ENCODE measurements at regions not wholly inside any gene's neighbourhood (a gene's known extent, or its start where the extent isn't known, plus 50 kb on each side); places are given as distances from the start of the nearest gene placed in this dataset.

DNA sequence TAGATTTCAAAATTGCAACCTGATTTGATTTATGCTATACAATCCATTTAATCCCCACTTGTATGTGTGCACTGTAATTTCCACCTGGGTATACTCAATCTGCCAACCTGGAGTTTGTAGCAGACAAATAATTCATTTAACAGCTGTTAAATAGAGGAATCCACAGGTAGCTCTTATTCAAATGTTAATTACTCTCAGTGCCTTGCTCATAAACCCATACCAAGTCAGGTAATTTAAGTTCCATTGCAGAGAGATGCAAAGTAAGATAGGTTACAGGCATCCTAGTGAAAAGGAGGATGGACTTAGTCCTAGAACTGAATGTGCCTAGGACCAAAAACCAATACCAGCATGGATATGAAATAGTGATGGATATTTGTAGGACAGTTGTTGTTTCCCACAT is 674.2 kb downstream of the TBL1XR1 start:
- DNase-seq: no peak
- ATAC-seq: no peak
- intact Hi-C loops (cut with micrococcal nuclease): no loop called here

DNA sequence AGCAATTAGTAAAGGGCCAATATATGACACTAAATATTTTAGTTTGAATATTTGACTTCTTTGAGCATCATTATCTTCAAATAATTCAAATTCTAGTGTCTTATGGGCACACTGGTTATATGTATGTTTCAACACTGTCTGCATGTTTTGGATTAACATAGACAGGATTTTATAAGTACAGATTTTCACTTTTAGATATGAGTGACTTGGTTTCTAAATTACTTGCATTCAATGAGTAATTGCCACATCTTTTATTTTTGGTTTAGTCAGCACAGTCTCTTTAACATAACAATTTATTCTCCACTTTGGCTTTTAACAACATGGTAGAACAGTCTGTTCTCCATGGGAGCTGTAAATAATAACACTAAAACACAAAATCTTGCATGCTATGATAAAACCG is 674.8 kb downstream of the TBL1XR1 start:
- no peak for DNase-seq
- intact Hi-C loops (cut with micrococcal nuclease): no loop called here
- ATAC-seq: no peak

- DNase-seq (no peak), ATAC-seq (no peak)
- intact Hi-C loops (cut with micrococcal nuclease): no loop called here
Measured at GRCh38 chr3:176521531-176522175, 675.6 kb downstream of the TBL1XR1 start.

GRCh38 chr3:176514297-176514696 is 683.0 kb downstream of the TBL1XR1 start:
- ATAC-seq (peak; percentile 42), DNase-seq (no peak)
- intact Hi-C loops (cut with micrococcal nuclease): no loop called here

- DNase-seq (no peak), ATAC-seq (no peak)
- intact Hi-C loops (cut with micrococcal nuclease): no loop called here
Measured at GRCh38 chr3:176513604-176514003, 683.7 kb downstream of the TBL1XR1 start.

DNA sequence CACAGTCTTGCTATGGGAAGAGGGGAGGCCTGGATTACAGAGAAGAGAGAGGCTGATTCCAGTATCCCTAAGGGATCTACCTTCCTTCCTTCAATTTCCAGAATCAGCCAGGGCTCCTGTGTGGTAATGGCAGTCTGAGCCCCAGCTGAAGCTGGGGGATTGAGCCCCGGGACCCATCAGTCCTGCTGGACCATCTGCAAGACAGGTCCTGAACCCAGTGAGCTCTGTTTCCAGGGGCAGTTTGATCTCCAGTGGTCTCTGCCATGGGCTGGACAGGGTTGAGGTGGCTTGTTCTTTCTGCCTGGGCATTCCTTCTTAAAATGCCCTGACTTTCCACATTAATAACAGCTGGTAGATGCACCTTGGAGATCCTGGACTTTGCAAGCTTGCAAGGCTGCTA is 685.2 kb downstream of the TBL1XR1 start:
- no peak for ATAC-seq
- no peak for DNase-seq
- intact Hi-C loops (cut with micrococcal nuclease): no loop called here

GRCh38 chr3:176510097-176510496 is 687.2 kb downstream of the TBL1XR1 start:
- intact Hi-C loops (cut with micrococcal nuclease): no loop called here
- DNase-seq: no peak
- ATAC-seq: no peak

GRCh38 chr3:176505878-176506621 is 691.2 kb downstream of the TBL1XR1 start:
- no peak for DNase-seq
- intact Hi-C loops (cut with micrococcal nuclease): no loop called here
- no peak for ATAC-seq

- no peak for ATAC-seq
- no peak for DNase-seq
- intact Hi-C loops (cut with micrococcal nuclease): no loop called here
Measured at GRCh38 chr3:176491084-176491483, 706.2 kb downstream of the TBL1XR1 start.

DNA sequence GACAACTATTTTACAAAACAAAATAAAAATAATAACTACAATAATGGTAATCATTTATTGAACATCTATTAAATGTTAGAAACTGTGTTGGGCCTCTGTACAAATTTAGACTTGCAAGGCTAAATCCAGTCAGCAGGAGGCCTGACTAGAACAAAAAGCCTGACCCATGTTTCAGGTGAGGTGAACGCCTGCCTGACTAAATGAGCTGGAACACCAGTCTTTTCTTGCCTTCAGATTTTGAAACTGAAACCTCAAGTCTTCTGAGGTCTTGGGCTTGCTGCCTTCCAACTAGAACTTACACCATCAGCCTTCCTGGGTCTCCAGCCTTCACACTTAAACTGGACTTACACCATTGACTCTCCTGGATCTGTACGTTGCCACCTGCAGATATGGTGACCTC is 706.9 kb downstream of the TBL1XR1 start:
- DNase-seq (no peak), ATAC-seq (no peak)
- intact Hi-C loops (cut with micrococcal nuclease): no loop called here

DNA sequence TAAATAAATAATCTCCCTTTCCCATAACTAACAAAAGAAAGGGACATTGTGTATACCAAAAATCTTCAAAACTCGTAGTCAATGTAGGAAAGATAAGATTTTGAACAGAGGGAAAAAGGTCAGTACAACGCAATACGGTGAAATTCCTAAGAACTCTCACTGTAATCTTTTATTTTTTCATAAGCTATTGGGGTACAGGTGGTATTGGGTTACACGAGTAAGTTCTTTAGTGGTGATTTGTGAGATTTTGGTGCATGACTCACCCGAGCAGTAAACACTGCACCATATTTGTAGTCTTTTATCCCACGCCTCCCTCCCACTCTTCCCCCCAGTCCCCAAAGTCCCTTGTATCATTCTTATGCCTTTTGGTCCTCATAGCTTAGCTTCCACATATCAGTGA is 718.0 kb downstream of the TBL1XR1 start:
- DNase-seq (no peak), ATAC-seq (no peak)
- intact Hi-C loops (cut with micrococcal nuclease): no loop called here

- DNase-seq (no peak), ATAC-seq (no peak)
- intact Hi-C loops (cut with micrococcal nuclease): no loop called here
Measured at GRCh38 chr3:176469694-176470205, 727.5 kb downstream of the TBL1XR1 start.

DNA sequence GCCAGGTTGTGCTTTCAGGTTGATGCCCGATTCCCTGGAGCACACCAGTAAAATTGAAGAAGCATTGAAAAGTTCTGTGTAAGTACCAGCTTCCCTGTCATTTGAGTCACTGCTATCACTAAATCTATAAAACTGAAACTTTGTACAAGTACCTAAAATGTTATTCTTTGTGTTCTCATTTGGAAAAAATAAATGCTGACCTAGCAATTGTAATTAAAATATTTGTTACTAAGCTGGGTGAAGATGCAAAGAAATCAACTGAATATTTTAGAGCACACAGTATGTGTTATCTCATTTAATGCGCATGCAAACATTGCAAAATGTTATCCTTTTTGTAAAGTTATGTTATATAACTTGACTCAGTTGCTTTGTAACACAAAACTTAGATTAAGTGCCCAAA is 733.7 kb downstream of the TBL1XR1 start:
- no peak for ATAC-seq
- intact Hi-C loops (cut with micrococcal nuclease): no loop called here
- DNase-seq: no peak

GRCh38 chr3:176447369-176447768 is 749.9 kb downstream of the TBL1XR1 start:
- ATAC-seq (no peak), DNase-seq (no peak)
- intact Hi-C loops (cut with micrococcal nuclease): no loop called here

DNA sequence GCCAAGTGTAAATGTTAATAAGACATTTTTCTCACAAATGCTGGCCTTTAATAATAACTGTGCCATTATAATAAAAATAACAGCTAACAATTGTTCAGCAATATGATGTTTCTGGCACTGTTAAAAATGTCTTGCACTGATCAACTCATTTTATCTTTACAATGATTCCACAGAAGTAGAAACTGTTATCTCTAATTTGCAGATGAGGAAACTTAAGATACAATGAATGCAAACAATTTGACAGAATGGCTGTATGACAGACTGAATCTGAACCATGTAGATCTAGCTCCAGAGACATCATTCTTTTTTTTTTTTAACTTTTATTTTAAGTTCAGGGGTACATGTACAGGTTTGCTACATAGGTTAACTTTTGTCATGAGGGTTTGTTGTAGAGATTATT is 755.0 kb downstream of the TBL1XR1 start:
- intact Hi-C loops (cut with micrococcal nuclease): no loop called here
- ATAC-seq (no peak), DNase-seq (no peak)

GRCh38 chr3:176439729-176440128 is 757.6 kb downstream of the TBL1XR1 start:
- ATAC-seq (no peak), DNase-seq (no peak)
- intact Hi-C loops (cut with micrococcal nuclease): no loop called here

- intact Hi-C loops (cut with micrococcal nuclease): no loop called here
- DNase-seq: no peak
Measured at GRCh38 chr3:176431991-176432390, 765.3 kb downstream of the TBL1XR1 start.

GRCh38 chr3:176431038-176431418 is 766.3 kb downstream of the TBL1XR1 start:
- no peak for ATAC-seq
- intact Hi-C loops (cut with micrococcal nuclease): no loop called here
- DNase-seq: no peak

More at GRCh38 chr3:176431991-176432390, 765.3 kb downstream of the TBL1XR1 start:
- no peak for ATAC-seq

DNA sequence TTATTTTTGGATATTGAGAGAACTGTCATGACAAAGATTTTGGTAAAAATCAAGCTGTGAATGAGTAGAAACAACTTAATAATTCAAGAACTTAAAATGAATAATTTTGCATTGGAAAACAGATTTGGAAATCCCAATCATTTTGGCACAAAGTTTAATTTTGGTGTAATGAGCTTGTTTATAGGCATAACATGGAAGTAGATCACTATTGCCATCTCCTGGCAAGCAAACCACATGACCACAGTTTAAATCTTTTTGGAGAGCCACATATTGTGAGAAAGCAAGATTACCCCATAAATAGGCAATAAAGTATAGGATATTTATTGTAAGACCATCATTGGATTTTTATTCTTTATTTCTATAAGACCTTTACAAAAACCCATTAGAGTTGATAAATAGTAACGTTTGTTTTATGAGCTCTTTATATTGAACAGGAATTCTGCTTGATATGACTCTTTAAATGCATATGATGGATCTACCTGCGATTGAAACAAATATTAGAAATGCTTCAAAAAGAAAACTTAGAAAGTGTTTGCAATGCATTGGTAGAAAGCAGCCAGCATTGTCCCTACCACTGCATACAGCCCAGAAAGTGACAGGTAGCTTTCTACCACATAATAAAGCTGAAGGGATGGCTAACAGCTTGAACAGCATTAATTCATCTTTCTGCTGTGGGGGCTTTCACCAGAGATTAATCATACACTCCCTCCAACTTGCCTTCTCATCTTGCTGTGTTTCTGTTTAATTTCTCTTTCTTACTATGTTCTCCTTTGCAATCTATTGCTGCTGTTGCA is 766.8 kb downstream of the TBL1XR1 start:
- ATAC-seq (no peak), DNase-seq (no peak)
- intact Hi-C loops (cut with micrococcal nuclease): no loop called here

DNA sequence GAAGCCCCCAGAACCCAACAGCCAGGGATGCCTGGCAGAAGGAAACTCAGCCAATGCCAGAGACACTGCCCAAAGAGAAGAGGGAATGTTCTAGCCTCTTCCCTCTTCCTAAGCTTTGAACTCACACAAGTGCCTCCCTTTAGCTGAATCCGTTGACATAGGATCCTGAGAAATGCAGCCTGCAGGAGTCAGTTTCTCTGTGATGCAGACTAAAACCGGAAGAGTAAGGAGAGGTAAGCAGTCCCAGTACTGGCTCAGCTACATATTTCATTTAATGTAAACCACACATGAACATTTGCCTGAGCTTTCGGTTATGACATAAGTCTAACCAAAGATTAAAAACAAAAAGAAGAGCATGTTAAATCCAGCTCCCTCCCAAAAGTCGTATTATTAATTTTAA is 768.7 kb downstream of the TBL1XR1 start:
- no peak for ATAC-seq
- intact Hi-C loops (cut with micrococcal nuclease): no loop called here
- DNase-seq: no peak

Data from left ventricle myocardium superior (tissue), 1 donor.